ENCODE measurements at regions not wholly inside any gene's neighbourhood (a gene's known extent, or its start where the extent isn't known, plus 50 kb on each side); places are given as distances from the start of the nearest gene placed in this dataset.
"Not testable (repeated sequence)": the region's sequence is repeated elsewhere in the genome, so short reads cannot be mapped to it uniquely, and the experiment has no call there.

GRCh38 chr13:65368832-65369231, 1861.3 kb downstream of the PCDH9 start:
- H3K27ac ChIP-seq = no peak overlapping the region
- no peak for TF ChIP-seq CTCF (conservative IDR thresholded peaks at IDR 0.05)
- no peak for TF ChIP-seq ZFX (IDR thresholded peaks at IDR 0.05)

- TF ChIP-seq ZFX (IDR thresholded peaks at IDR 0.05) (no peak), CTCF (conservative IDR thresholded peaks at IDR 0.05) (no peak)
- H3K27ac ChIP-seq = no peak overlapping the region
These were observed 1876.2 kb downstream of the PCDH9 start for GRCh38 chr13:65353951-65354350.

GRCh38 chr13:65353150-65353549, 1877.0 kb downstream of the PCDH9 start:
- not testable (repeated sequence) for H3K27ac ChIP-seq

GRCh38 chr13:65347420-65348030, 1882.6 kb downstream of the PCDH9 start:
- TF ChIP-seq CTCF (conservative IDR thresholded peaks at IDR 0.05) (no peak), ZFX (IDR thresholded peaks at IDR 0.05) (no peak)
- H3K27ac ChIP-seq = no peak overlapping the region

- no peak for TF ChIP-seq CTCF (conservative IDR thresholded peaks at IDR 0.05)
- no peak for TF ChIP-seq ZFX (IDR thresholded peaks at IDR 0.05)
- no peak overlapping the region for H3K27ac ChIP-seq
These were observed 1886.1 kb downstream of the PCDH9 start for GRCh38 chr13:65343898-65344663.

GRCh38 chr13:65342541-65343337, 1887.4 kb downstream of the PCDH9 start:
- no peak overlapping the region for H3K27ac ChIP-seq
- TF ChIP-seq ZFX (IDR thresholded peaks at IDR 0.05) (no peak), CTCF (conservative IDR thresholded peaks at IDR 0.05) (no peak)

- TF ChIP-seq ZFX (IDR thresholded peaks at IDR 0.05) = no peak
- TF ChIP-seq CTCF (conservative IDR thresholded peaks at IDR 0.05) = no peak
- no peak overlapping the region for H3K27ac ChIP-seq
These were observed 1890.9 kb downstream of the PCDH9 start for GRCh38 chr13:65339241-65339640.

All from C4-2B (cell line).